Ishikawa (cell line): ENCODE measurements at regions not wholly inside any gene's neighbourhood (a gene's known extent, or its start where the extent isn't known, plus 50 kb on each side); places are given as distances from the start of the nearest gene placed in this dataset.

Experiments used
- CREB1 ChIP-seq: IDR thresholded peaks from 2 replicates; pipeline ENCODE4 v1.6.1; 2012; ENCODE audit warnings: low read depth
- EP300 ChIP-seq: IDR thresholded peaks from 2 replicates; pipeline ENCODE4 v1.6.1; 2012; ENCODE audit warnings: borderline replicate concordance
- MAX ChIP-seq: IDR thresholded peaks from 2 replicates; pipeline ENCODE4 v1.6.1; 2012
- NFIC ChIP-seq: IDR thresholded peaks from 2 replicates; pipeline ENCODE4 v1.6.1; 2012
- RAD21 ChIP-seq: IDR thresholded peaks from 2 replicates; pipeline ENCODE4 v1.6.1; 2012; ENCODE audit warnings: low read depth
- REST ChIP-seq: IDR thresholded peaks from 2 replicates; pipeline ENCODE4 v1.6.1; 2012; ENCODE audit warnings: low read depth, mild to moderate bottlenecking
- TAF1 ChIP-seq: IDR thresholded peaks from 2 replicates; pipeline ENCODE4 v1.6.1; 2012; ENCODE audit warnings: low read depth, mild to moderate bottlenecking
- TEAD4 ChIP-seq: IDR thresholded peaks from 2 replicates; pipeline ENCODE4 v1.6.1; 2012
- YY1 ChIP-seq: IDR thresholded peaks from 2 replicates; pipeline ENCODE4 v1.6.1; 2012; ENCODE audit warnings: low read depth

- no peak for TF ChIP-seq RAD21
- TF ChIP-seq CREB1 = no peak
- TF ChIP-seq MAX = no peak
- no peak for TF ChIP-seq YY1
- no peak for TF ChIP-seq REST
- TF ChIP-seq EP300 = no peak
- TF ChIP-seq NFIC = no peak
- no peak for TF ChIP-seq TAF1
- no peak for TF ChIP-seq TEAD4
Observed at GRCh38 chr2:52749764-52750163, 1017.8 kb upstream of the CHAC2 start.
